ENCODE measurements at regions not wholly inside any gene's neighbourhood (a gene's known extent, or its start where the extent isn't known, plus 50 kb on each side); places are given as distances from the start of the nearest gene placed in this dataset.
"Not testable (repeated sequence)": the region's sequence is repeated elsewhere in the genome, so short reads cannot be mapped to it uniquely, and the experiment has no call there.

DNA sequence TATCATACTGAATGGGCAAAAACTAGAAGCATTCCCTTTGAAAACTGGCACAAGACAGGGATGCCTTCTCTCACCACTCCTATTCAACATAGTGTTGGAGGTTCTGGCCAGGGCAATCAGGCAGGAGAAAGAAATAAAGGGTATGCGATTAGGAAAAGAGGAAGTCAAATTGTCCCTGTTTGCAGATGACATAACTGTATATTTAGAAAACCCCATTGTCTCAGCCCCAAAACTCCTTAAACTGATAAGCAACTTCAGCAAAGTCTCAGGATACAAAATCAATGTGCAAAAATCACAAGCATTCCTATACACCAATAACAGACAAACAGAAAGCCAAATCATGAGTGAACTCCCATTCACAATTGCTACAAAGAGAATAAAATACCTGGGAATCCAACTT lies 52.5 kb upstream of the CCDC71L start:
- not testable (repeated sequence) for DNase-seq (ENCODE audit: low spot score)

DNA sequence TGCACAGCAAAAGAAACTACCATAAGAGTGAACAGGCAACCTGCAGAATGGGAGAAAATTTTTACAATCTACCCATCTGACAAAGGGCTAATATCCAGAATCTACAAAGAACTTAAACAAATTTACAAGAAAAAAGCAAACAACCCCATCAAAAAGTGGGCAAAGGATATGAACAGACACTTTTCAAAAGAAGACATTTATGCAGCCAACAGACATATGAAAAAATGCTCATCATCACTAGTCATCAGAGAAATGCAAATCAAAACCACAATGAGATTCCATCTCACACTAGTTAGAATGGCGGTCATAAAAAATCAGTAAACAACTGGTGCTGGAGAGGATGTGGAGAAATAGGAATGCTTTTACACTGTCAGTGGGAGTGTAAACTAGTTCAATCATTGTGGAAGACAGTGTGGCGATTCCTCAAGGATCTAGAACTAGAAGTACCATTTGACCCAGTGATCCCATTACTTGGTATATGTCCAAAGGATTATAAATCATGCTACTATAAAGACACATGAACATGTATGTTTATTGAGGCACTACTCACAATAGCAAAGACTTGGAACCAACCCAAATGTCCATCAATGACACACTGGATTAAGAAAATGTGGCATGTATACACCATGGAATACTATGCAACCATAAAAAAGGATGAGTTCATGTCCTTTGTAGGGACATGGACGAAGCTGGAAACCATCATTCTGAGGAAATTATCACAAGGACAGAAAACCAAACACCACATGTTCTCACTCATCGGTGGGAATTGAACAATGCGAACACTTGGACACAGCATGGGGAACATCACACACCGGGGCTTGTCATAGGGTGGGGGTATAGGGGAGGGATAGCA lies 53.9 kb upstream of the CCDC71L start:
- DNase-seq (ENCODE audit: low spot score): not testable (repeated sequence)

DNA sequence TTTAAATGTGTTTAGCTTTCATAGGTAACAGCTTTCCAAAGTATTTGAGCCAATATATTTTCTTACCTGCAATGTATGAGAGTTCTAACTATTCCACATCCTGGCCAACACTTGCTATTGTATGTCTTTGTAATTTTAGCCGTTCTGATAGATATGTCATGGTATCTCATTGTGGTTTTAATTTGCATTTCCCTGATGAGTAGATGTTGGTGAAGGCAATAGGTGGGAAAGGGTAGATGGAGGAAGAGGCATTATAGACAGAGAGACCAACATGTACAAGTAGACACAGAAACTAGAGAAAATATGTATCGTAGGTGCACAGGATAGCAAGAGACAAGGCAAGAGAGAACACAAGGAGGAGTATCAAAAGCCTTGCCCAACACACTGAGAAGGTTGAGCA lies 54.8 kb upstream of the CCDC71L start:
- DNase-seq (ENCODE audit: low spot score): no peak

DNA sequence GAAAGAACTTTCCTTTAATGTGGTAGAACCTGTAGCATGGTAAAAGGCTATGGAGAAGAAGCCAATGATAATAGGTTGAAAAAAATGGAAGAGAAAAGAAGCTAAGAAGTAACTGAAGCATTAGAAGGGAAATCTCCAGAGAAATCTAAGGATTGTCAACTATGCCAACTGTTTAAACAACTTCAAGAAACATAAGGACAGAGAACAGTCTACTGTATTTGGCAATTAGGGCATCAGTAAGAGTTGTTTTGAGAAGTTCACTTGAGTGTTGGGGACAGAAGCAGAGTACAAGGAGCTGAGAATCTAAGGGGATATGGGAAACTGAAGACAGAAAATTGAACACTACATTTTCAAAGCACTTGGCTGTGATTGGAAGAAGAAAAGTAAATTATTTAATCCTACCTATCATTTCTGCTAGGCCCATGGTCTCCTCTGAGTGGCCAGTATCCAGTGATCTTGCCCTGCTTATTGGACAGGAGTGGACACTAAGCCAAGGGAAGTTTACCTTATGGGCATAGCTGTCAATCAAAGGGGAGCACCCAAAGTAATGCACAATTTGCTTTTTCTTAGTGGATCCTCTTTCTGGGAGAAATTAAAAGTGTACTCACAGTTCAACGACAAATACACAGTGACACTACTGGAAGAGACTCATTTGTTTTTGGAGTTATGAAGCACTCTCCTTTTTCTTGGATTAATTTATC lies 56.4 kb upstream of the CCDC71L start:
- DNase-seq (ENCODE audit: low spot score): no peak

DNA sequence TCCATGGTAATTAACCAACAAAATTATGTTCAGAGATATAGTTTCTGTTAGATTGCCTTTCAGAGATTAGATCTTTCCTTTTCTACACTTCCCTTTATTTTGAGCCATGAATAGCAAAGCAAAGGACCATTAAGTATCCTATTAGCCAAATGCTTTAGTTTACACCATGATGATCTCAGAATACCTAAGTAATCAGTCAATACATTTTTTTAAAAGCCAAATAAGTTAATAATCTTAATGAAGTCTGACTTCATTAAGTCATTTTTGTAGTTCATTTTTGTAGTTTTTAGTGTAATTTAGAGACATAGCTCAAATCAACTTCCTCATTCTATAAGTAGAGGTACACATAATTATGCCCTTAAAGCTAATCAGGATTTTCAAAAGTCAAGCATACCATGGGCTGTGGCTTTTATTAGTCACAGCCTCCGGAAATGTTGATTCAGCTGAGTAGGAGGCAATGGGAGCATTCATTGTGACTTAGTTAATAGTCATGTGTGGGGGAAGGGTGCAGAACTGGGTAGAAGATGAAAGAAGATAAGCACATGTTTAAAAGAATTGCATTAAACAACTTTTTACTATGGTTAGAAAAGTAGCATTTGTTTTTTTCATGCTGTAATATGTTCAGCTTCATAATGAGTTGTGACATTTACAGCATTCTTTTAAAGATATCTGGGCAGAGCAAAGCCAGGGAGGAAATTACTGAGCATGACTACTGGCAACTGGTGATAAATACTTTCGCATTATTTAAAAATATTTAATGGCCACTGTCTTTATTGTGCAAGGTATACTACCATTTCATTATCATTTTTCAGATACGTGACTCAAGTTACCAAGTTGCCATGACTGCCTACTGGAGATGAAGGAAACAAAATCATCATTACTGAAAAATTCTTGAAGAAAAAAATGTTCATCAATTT lies 57.3 kb upstream of the CCDC71L start:
- peak; percentile 66 for DNase-seq (ENCODE audit: low spot score)

DNA sequence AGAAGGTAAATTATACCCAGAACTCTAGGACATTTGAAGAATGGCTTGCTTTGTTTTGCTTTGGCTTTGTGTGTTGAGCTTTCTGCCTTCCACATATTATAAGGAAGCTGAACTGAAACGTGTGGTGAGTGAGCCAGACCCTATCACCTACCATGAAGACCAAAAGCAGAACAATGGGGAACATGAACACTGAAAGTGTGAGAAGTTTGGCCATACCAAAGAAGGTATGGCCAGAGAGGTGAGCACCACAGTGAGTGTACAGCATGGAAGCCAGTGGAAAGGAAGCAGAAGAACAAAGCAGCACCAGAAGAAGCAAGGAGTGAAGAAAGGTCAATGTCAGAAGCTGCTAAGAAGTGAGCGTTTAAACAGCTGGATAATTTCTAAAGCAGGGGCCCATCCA lies 59.7 kb upstream of the CCDC71L start:
- DNase-seq (ENCODE audit: low spot score): no peak

DNA sequence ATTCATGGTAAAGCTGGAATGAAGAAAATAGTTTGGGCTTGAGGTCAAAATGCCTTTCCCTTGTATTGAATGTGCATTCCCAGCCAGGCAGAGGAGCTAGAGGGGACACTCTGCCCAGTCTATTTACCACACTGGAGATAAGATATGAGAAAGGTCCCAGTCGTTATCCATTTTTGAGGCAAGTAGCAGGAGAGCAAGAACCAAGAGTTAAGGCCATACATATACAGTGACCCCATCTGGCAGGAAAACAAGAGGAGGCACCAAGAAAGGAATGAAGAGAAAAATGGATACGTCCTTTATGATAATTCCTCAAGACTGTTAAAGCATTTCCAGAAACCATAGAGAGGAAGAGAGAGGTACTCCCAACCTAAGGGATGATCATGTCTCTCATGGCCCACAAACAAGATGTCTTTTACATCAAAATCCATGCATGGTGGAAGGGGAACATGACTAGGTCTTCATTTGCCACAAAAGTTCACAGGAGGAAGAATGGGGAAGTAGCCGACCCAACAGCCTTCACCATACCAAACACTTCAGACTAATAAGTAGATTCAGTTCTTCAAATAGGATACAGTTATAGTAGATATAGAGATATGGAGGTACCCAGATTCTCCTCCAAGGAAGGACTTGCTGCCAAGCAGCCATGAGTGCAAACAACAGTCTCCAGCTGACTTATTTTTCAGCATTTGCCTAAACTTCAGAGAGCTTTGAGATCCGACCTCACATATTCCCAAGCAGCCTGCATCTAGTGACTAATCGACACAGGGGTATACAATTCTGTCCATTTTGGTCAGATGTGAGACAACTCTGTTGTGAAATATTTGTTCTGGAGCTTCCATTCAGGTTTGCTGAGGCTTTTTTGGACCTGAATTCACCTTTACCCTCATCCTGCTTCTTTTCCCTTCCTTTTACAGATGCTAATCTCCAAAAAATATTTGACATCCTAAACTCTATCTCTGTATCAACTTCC lies 61.1 kb upstream of the CCDC71L start:
- no peak for DNase-seq (ENCODE audit: low spot score)

DNA sequence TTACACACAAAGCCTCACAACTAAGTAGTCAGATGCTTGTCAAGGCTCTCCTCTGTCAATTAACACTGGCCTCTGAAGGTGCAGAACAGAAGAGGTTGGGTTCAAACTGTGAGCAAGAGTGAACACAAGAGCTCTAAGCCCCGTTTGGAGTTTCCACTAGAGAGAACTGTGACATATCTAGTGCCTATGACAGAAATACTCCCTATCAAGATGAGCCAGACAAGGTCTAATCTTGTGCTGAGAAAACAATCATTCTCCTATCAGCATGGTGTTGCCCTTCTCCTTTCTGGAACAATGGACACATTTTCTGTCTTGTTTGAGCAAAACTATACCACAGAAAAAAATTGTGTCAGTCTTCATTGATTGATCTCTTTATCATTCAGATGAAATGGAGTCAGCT lies 62.4 kb upstream of the CCDC71L start:
- DNase-seq (ENCODE audit: low spot score): no peak

DNA sequence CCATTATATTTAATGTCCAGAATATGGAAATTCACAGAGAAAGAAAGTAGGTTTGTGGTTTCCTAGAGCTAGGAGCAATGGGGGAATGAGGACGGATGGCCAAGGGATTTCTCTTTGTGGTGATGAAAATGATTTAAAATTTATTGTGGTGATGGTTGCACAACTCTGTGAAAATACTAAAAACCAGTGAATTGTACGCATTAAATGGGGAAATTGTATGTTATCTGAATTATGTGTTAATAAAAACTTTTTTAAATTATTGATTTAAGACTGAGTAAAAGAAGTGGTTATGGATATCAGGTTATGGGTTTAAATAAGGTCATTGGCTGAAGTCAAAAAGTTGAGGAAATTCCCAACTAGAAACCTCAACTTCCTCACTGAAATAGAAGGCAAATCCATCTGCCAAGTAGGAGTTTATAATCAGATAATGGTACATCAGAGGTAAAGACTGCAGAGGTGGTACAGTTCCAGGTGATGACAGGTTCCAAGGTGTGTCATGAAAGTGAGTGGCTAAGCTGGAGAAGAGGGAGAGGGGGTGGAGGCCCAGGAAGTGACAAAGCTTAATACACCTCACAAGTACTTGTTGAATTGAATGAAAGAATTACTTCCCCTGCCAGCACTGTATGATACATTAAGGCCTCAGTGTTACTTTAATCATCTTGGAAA lies 68.9 kb upstream of the CCDC71L start:
- no peak for DNase-seq (ENCODE audit: low spot score)

DNA sequence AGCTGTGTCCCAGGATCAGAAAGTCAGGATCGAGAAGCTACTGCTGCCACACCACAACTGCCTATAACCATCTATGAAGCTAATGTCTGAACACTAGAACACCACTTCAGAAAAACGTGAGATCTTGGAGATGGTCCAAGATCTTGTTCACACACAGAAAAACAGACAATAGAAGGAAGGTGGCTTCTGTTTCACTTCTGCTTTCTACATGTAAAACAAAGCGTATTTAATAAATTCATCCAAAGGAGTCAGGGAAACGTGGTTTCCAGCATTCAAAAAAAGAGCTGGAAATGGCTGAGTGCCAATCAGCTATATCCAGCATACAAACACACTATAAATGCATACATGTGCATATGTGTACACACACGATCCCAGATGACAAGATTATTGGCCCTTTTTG lies 70.2 kb upstream of the CCDC71L start:
- peak; percentile 6 for DNase-seq (ENCODE audit: low spot score)

DNA sequence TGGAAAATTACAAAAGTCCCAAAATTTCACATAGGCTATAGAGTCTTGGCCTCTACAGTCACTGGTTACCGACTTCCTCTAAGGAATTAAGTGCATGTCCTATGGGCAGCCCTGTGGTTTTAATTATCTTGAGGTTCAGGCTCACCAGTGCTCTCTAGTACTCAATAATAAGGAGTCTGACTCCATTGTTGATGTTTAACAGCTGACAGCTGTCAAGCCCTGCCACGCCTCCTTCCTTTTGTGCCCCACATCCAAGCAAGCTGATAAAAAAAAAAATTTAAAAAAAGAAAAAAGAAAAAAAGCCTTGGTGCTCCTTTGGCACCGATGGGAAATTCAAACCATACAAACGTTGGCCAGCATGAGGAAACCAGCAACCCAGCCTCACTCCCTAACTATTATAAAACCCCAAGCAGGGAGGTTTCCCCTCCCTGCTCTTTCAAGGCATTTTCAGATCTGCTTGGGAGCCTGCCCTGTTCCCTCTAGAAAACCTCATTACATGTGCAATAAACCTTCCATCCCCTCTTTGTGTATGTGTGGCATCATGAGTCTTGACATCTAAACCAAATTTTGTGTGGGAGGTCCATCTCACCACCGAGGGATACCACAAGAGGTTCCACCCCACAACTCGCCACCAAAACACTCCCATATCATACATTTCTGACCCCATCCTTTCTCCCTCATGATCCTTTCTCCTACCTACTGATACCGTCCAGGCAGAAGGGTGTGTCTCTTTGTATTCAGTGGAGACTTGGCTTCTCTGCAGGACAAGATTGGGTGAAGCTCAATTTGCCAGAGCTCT lies 70.9 kb upstream of the CCDC71L start:
- no peak for DNase-seq (ENCODE audit: low spot score)

DNA sequence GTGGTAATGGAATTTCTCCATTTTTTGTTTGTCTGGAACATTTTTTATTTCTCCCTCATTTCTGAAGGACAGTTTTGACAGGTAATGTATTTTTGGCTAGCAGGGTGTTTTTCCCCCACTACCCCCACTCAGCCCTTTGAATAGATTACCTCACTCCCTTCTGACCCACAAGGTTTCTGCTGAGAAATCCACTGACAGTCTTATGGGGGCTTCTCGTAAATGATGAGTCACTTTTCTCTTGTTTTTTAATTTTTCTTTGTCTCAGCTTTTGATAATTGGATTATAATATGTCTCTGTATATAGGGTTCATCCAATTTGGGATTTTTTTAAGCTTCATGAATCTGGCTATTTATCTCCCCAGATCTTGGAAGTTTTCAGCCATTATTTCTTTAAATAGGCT lies 74.7 kb upstream of the CCDC71L start:
- DNase-seq (ENCODE audit: low spot score): no peak

DNA sequence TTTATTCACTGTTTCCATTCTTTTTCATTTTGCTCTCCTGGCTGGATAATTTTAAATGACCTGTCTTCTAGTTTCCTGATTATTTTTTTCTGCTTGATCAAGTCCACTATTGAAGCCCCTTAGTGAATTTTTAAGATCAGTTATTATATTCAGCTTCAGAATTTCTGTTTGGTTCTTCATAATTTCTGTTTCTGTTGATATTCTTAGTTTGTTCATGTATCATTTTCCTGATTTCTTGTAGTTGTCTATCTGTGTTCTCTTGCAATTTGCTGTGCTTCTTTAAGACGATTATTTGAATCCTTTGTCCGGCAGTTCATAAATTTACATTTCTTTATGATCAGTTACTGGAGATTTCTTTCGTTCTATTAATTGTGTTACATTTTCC lies 75.2 kb upstream of the CCDC71L start:
- no peak for DNase-seq (ENCODE audit: low spot score)

DNA sequence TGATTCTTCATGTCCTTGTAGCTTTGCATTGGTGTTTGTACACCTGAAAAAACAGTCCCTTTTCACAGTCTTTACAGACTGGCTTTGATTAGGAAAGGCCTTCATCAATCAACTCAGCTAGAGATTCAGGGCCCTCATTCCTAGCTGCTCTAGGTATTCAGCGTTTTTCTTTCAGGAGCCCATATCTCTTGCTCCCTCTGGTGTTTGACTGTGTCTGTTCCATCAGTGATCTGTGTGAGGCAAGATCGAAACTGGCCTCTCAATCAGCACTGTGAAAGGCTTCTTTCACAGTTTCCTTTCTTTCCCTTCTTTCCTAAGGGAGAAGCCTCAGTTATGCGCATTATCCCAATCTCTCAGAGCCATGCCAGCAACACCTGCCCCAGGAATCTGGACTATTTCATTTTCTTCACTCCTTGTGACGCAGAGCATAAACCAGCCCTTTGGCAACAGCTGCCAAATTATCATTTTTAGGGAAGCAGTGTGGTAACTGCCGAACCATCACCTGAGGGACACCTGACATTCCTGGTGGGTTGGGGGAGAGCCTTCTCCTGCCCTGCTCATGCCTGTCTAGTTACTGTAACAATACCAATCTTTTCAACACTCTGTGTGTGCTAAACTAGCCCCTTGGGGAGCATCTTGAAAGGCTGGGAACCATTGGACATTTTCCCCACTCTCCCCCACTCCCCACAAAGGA lies 75.7 kb upstream of the CCDC71L start:
- peak; percentile 39 for DNase-seq (ENCODE audit: low spot score)

DNA sequence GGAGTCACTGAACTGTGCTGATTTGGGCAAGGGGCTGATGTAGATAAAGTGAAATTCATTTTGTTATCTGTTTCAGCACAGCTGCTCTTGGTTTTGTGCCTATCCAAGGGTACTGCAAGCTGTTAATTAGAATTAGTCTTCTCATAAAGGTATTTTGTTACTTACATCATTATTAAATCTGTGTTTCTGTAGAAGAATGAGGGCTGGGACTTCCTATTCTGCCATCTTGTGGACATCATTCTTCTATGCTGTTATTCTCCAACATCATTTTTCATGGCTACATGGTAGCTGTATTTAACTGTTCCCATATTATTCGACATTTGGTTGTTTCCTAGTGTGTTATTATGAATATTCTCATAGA lies 76.2 kb upstream of the CCDC71L start:
- peak; percentile 19 for DNase-seq (ENCODE audit: low spot score)

DNA sequence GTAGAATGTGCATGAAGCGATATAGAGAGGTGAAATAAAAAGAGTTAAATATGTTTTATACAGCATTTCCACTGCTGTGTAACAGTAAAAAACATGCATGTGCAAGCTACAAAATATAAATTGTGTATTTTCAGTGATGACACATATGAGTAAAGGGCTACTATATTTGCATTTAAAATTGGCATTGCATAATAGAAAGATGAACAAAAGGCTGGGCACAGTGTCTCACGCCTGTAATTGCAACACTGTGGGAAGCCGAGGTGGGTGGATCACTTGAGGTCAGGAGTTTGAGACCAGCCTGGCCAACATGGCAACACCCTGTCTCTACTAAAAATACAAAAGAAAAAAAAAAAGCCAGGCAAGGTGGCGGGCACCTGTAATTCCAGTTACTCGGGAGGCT lies 79.8 kb upstream of the CCDC71L start:
- no peak for DNase-seq (ENCODE audit: low spot score)

DNA sequence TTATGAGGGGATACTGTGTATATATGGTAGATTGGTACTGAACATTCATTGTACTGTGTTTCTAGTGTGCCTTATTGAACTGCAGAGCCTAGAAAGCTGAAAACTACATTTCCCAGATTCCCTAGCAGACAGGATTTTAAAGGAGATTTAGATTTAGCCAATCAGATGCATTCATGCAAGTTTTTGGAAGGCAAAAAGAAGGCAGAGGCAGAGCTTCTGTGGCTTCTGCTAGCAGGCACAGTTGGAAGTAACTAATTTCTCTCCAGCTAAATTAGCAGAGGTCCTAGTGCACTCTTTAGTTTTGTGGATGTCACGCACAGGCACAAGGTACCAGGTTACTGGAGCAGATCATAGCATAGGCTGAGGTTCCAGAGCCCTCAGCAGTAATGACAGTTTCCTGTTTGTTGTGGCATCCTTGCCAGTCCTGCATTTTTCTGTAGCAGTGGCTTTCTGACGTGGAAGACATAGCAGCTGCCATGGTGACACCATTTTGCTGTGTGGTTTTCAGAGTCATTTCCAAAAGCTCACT lies 83.7 kb upstream of the CCDC71L start:
- DNase-seq (ENCODE audit: low spot score): no peak

DNA sequence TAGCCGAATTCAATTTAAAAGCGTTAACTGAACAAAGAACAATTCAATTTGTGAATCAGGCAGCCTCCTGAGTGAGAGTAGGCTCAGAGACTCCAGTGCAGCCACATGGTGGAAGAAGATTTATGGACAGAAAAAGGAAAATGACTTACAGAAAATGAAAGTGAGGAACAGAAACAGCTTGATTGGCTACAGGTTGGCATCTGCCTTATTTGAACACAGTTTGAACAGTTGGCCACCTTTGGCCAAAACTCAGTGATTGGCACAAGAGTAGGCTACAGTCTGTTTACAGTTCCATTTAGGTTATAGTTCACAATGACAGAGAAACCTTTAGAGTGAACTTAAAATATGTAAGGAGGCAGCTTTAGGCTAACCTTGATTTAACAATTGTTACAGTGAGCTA lies 86.3 kb upstream of the CCDC71L start:
- DNase-seq (ENCODE audit: low spot score): not testable (repeated sequence)

DNA sequence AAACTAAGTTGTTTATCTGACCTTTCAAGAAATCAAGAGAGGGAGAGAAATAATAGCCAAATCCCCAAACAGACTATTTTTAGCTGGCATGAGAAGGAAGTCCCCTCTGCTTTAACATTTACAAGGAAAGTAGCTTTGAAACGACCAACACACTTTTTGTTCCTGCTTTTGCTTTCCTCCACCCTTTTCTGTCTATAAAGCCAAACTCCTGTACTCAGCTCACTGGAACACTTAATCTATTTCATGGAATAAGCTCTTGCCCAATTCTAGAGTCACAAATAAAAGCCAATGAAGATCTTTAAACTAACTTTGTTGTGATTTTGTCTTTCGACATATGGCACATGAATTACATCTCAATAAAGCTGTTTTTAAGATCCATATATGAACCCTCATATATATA lies 86.8 kb upstream of the CCDC71L start:
- DNase-seq (ENCODE audit: low spot score): peak; percentile 19
